Erythroblast (primary cell): ENCODE measurements at regions not wholly inside any gene's neighbourhood (a gene's known extent, or its start where the extent isn't known, plus 50 kb on each side); places are given as distances from the start of the nearest gene placed in this dataset.

Source experiments
- GATA1 ChIP-seq: IDR thresholded peaks from 2 replicates; pipeline ENCODE4 v1.6.1; 2011; ENCODE audit warnings: low read depth, mild to moderate bottlenecking, control low read depth, low read length, moderate library complexity
- POLR2A ChIP-seq: IDR thresholded peaks from 2 replicates; pipeline ENCODE4 v1.6.1; 2011; ENCODE audit warnings: mild to moderate bottlenecking, low read length

- no peak for TF ChIP-seq POLR2A
- TF ChIP-seq GATA1 = no peak
Measured at GRCh38 chr6:95325916-95326315, 251.4 kb upstream of the MANEA start.
